ENCODE measurements at regions not wholly inside any gene's neighbourhood (a gene's known extent, or its start where the extent isn't known, plus 50 kb on each side); places are given as distances from the start of the nearest gene placed in this dataset.
"Not testable (repeated sequence)": the region's sequence is repeated elsewhere in the genome, so short reads cannot be mapped to it uniquely, and the experiment has no call there.

DNA sequence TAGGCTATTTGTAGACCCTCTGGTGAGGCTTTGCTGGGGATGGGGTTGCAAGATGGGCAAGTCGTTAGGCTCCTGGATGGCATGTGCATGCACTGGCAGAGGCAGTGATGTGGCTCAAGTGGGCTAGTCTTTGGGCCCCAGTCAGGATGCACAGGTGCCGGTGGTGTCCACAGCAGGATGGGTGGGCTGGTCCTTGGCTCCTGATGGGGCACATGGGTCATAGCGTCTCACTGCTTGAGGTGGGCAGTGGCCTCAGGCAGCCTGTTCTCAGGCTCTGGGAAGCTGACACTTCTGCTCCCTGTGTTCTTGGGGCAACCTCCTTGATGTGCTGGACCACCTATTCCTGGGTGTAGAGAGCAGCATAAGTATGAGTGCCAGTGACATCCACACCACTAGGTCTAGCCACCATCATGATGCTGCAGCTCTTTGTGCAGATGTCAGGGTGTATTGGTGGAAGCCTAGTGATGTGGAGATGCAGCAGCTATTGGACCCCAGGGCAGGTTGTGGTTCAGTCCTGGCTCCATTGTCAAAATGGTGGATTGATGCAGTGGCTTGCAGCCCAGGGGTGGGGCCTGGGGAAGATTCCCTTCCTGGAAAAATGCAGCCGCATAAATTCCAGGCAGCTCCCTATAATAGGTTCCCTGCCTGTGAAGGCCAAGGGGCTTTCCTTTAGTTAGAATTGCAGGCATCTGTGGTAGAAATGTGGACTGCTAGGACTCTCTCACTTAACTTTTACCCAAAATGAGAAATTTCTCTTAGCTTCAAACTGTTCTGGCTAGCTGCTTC is 742.5 kb upstream of the MDGA2 start:
- no peak for DNase-seq (ENCODE audit: low spot score)

DNA sequence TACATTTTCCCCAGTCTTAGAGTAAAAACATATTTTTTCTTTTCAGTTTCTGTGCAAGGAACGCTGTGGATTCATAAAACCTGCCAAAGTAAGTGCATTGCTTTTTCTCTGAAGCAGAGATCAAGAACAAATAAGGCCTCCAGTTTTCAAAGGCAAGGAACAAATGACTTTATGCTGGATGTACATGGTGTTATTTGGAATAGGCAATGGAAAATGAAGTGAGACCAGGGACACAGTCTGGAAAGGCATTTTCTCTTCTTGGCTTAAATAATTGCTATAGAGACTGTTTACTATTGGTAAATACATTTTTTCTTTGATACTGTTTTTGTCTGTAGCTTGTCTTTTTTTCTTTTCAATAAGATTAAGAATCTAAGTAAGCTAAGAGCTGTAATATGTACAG is 725.9 kb upstream of the MDGA2 start:
- DNase-seq (ENCODE audit: low spot score) = no peak

DNA sequence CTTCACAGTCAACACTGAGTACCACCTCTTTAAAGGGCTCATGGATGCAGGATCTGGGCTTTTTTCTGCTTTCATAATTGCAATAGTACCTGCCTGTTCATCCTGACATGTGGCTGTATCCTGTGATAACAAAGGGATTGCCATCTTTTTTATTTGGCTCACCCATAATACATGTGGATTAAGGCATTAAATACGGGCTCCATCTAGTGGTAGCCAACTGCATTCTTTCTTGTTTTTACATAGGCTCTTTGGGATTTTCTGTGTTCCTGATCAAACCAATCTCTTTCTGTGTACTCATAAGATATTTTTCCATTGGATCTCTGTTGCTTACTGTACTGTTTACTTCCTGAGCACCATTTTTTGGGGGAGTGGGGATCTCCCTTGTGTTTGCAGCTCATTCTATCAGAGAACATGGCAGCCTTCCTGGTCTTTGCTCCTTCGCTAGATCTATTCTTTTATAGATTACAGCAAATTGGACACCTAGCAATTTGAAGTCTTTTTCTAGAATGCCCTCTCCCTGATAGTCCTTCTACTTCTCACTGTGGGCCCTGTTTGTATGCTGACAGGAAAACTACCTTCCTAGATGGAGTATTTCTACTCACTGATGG is 723.4 kb upstream of the MDGA2 start:
- DNase-seq (ENCODE audit: low spot score) = peak; percentile 40

DNA sequence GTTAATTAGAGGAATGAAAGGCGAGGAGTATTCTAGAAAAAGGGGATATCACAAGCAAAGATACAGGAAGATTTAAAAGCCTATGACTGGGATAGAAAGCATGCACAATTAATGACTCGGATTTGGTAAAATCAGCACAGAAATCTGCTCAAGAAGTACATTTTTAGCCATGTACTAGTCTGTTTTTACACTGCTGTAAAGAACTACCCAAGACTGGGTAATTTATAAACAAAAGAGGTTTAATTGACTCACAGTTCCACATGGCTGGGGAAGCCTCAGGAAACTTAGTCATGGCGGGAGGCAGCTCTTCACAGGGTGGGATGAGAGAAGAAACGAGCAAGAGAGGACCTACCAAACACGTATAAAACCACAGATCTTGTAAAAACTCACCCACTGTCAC is 716.3 kb upstream of the MDGA2 start:
- no peak for DNase-seq (ENCODE audit: low spot score)

- DNase-seq (ENCODE audit: low spot score) = no peak
Observed at GRCh38 chr14:48390346-48390745, 714.9 kb upstream of the MDGA2 start.

DNA sequence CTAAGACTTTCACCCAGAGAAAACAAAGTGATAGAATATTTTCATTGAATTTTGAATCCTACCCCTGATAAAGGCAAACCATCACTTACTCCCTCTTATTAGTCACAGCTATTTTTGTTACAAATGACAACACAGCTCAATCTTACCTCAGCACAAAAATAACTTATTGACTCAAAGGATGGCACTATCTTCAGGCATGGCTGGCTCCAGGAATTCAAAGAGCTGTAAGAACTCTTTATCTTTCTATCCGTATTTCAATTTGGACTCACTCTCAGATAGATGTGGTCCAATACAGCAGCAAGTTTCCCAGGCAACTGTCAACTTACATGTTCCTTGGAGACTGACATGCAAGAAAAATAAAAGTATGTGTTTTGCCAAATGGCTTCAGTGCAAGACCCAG is 709.4 kb upstream of the MDGA2 start:
- DNase-seq (ENCODE audit: low spot score) = no peak

GRCh38 chr14:48382961-48383360 is 707.6 kb upstream of the MDGA2 start:
- no peak for DNase-seq (ENCODE audit: low spot score)

GRCh38 chr14:48378541-48378940 is 703.1 kb upstream of the MDGA2 start:
- no peak for DNase-seq (ENCODE audit: low spot score)

- DNase-seq (ENCODE audit: low spot score) = no peak
Observed at GRCh38 chr14:48373981-48374380, 698.6 kb upstream of the MDGA2 start.

GRCh38 chr14:48350971-48351370 is 675.6 kb upstream of the MDGA2 start:
- no peak for DNase-seq (ENCODE audit: low spot score)

DNA sequence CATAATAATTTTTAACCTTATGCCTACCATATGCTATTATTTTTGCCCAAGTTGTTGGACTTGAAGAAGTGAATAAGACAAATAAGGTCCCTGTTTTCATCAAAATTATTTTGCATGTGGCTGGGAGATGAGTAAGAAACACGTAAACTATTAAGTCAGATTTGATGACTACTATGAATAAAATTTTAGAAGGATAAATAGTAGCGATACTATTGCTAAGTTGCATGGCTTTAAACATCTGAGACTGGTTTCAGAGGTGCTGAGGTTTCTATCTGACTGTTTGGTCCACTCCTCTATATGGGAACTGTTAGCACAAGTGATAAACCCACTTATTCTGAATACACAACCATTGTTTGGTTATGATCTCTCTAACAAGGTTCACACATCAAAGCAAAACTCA is 674.3 kb upstream of the MDGA2 start:
- DNase-seq (ENCODE audit: low spot score) = no peak

- DNase-seq (ENCODE audit: low spot score) = no peak
Observed at GRCh38 chr14:48341069-48341468, 665.7 kb upstream of the MDGA2 start.

- DNase-seq (ENCODE audit: low spot score) = no peak
Observed at GRCh38 chr14:48333221-48333920, 658.0 kb upstream of the MDGA2 start.

DNA sequence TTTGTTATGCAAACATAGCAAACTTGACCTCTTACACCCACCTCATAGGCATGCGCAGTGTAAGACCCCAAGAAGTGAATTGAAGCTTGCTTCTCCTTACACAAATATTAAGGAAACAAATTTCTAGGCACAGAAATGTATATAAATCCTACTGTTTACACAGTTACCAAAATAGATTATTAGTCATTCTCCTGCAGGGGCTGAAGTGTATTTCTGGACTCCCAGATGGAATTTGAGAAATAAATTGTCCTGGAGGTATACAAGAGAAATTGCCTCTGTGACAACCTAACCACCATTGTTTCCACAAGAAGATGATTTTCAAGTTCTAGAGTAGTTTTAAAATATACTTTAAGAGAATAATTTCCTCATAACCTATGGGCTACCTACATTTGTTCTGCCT is 656.0 kb upstream of the MDGA2 start:
- DNase-seq (ENCODE audit: low spot score) = no peak

- no peak for DNase-seq (ENCODE audit: low spot score)
Observed at GRCh38 chr14:48325486-48325885, 650.1 kb upstream of the MDGA2 start.

- no peak for DNase-seq (ENCODE audit: low spot score)
Observed at GRCh38 chr14:48323665-48324064, 648.3 kb upstream of the MDGA2 start.

GRCh38 chr14:48319823-48320222 is 644.4 kb upstream of the MDGA2 start:
- no peak for DNase-seq (ENCODE audit: low spot score)

- DNase-seq (ENCODE audit: low spot score) = no peak
Observed at GRCh38 chr14:48304729-48305128, 629.3 kb upstream of the MDGA2 start.

DNA sequence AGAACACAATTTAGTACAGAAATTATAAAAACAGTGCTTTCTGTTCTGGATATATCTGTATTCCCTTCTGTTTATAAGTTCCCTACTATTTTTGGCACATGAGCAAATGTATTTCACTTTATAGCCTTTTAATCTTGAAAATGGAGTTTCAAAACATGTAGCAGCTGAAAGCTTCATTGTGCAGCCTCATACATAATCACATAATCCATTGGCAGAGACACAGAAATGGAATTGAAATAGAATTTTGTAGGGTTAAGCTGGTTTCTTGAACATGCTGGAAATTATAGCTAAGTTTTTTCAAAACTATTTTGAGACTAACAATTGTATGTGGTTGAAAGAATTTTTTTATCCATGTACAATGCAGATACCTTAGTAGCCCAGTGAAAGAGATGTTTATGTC is 614.3 kb upstream of the MDGA2 start:
- DNase-seq (ENCODE audit: low spot score) = no peak

DNA sequence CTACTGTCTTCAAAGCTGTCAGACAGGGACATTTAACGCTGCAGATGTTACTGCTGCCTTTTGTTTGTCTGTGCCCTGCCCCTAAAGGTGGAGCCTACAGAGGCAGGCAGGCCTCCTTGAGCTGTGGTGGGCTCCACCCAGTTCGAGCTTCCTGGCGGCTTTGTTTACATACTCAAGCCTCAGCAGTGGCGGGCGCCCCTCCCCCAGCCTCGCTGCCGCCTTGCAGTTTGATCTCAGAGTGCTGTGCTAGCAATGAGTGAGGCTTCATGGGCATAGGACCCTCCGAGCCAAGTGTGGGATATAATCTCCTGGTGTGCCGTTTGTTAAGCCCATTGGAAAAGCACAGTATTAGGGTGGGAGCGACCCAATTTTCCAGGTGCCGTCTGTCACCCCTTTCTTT is 609.8 kb upstream of the MDGA2 start:
- DNase-seq (ENCODE audit: low spot score) = not testable (repeated sequence)

DNA sequence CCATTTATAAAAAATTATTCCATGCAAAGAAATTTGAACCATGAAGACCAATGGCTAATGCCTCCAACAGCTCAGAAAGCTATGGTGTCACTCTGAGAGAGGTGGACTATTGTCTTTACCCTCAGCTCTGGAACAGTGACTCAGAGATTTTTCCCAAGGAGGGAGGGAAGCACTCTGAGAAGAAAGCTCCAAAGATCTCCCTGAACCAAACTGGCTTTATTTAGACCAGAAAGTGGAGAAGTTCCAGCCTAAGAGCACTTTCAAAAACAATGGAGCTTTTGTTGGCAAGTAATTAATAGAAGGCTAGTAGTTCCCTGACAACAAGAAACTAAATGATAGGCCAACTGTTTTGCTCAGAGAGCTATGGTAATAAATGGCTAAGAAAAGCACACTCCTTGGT is 599.9 kb upstream of the MDGA2 start:
- no peak for DNase-seq (ENCODE audit: low spot score)

- no peak for DNase-seq (ENCODE audit: low spot score)
Observed at GRCh38 chr14:48274826-48275225, 599.4 kb upstream of the MDGA2 start.

GRCh38 chr14:48267926-48268325 is 592.5 kb upstream of the MDGA2 start:
- not testable (repeated sequence) for DNase-seq (ENCODE audit: low spot score)
